HCT116 (cell line): ENCODE measurements at regions not wholly inside any gene's neighbourhood (a gene's known extent, or its start where the extent isn't known, plus 50 kb on each side); places are given as distances from the start of the nearest gene placed in this dataset.

Experiments
- CTCF ChIP-seq, 3 experiments: fragments of 200-600 bp in 1 of 3; sonication (generic) in 1 of 3; IDR thresholded peaks in 2 of 3; conservative IDR thresholded peaks in 1 of 3; 2 replicates each; pipeline ENCODE4 v1.5.1; 2012 to 2017; ENCODE audit warnings: low read depth in 2 of 3, low read length in 2 of 3, antibody characterized with exemption in 1 of 3, borderline replicate concordance in 1 of 3, control low read depth in 1 of 3, mild to moderate bottlenecking in 1 of 3, mixed read lengths in 1 of 3, mixed run types in 1 of 3, moderate library complexity in 1 of 3; ENCODE audit not compliant: insufficient read depth in 1 of 3
- ELF1 ChIP-seq: IDR thresholded peaks from 2 replicates; pipeline ENCODE4 v1.6.1; 2012; ENCODE audit warnings: low read depth, borderline replicate concordance
- EZH2 ChIP-seq: fragments of 200-600 bp; sonication (generic); IDR thresholded peaks from 2 replicates; pipeline ENCODE4 v1.6.1; 2017; ENCODE audit warnings: antibody characterized with exemption, mixed run types
- EZH2phosphoT487 ChIP-seq: fragments of 200-600 bp; IDR thresholded peaks from 2 replicates; pipeline ENCODE4 v1.6.1; 2018; ENCODE audit warnings: antibody characterized with exemption, borderline replicate concordance
- FOSL1 ChIP-seq: IDR thresholded peaks from 2 replicates; pipeline ENCODE4 v1.6.1; 2012; ENCODE audit warnings: low read depth
- JUND ChIP-seq: IDR thresholded peaks from 2 replicates; pipeline ENCODE4 v1.6.1; 2012
- POLR2A ChIP-seq: IDR thresholded peaks from 2 replicates; pipeline ENCODE4 v1.7.0; 2011; ENCODE audit warnings: borderline replicate concordance; ENCODE audit not compliant: insufficient read depth, insufficient read length; ENCODE audit errors: extremely low read depth
- POLR2AphosphoS5 ChIP-seq: IDR thresholded peaks from 2 replicates; pipeline ENCODE4 v1.6.1; 2011; ENCODE audit warnings: mild to moderate bottlenecking, low read depth, low read length, moderate library complexity
- RAD21 ChIP-seq: IDR thresholded peaks from 2 replicates; pipeline ENCODE4 v1.6.1; 2012; ENCODE audit warnings: low read depth, mild to moderate bottlenecking
- REST ChIP-seq: IDR thresholded peaks from 2 replicates; pipeline ENCODE4 v1.6.1; 2012; ENCODE audit warnings: low read depth
- SIN3A ChIP-seq: IDR thresholded peaks from 2 replicates; pipeline ENCODE4 v1.6.1; 2012; ENCODE audit warnings: low read depth
- YY1 ChIP-seq: IDR thresholded peaks from 2 replicates; pipeline ENCODE4 v1.6.1; 2011; ENCODE audit warnings: low read length, low read depth, moderate library complexity, mild to moderate bottlenecking; ENCODE audit not compliant: insufficient replicate concordance; ENCODE audit errors: extremely low read depth
- ZBTB33 ChIP-seq: IDR thresholded peaks from 2 replicates; pipeline ENCODE4 v1.6.1; 2011; ENCODE audit warnings: mild to moderate bottlenecking, low read length, moderate library complexity; ENCODE audit not compliant: insufficient replicate concordance; ENCODE audit errors: extremely low read depth
- ZNF274 ChIP-seq: fragments of 200-500 bp; sonication (Bioruptor generic); IDR thresholded peaks from 2 replicates; pipeline ENCODE4 v1.6.1; 2014; ENCODE audit warnings: mild to moderate bottlenecking, low read depth, low read length, inconsistent platforms

- TF ChIP-seq CTCF (IDR thresholded peaks at IDR 0.05 in 2 of 3, conservative IDR thresholded peaks at IDR 0.05 in 1 of 3; ENCODE audit: borderline replicate concordance in 1 of 3, insufficient read depth in 1 of 3, low read depth in 2 of 3, low read length in 2 of 3) (no peak), POLR2AphosphoS5 (no peak), EZH2phosphoT487 (no peak), EZH2 (no peak), POLR2A (no peak), ZBTB33 (no peak), SIN3A (no peak), ELF1 (no peak), YY1 (no peak), REST (no peak), ZNF274 (no peak), RAD21 (no peak), FOSL1 (no peak), JUND (no peak)
Measured at GRCh38 chr1:95991787-95992520, 729.6 kb upstream of the PTBP2 start.
